ACHN (cell line): ENCODE measurements at regions not wholly inside any gene's neighbourhood (a gene's known extent, or its start where the extent isn't known, plus 50 kb on each side); places are given as distances from the start of the nearest gene placed in this dataset.
A peak's percentile ranks its signal among the peaks of the same experiment; 100 is the strongest.

ENCODE experiments used
- DNase-seq: peaks from one replicate; pipeline ENCODE4 v3.0.0-alpha.2; 2015
- in situ Hi-C: cut with HindIII; loops from 2 replicates; pipeline ENCODE4 v1.10.0; 2017; ENCODE audit warnings: low sequenced_read_pairs, low pct_ligation_motif_present, low pct_unique_long_range_greater_than_20kb

DNA sequence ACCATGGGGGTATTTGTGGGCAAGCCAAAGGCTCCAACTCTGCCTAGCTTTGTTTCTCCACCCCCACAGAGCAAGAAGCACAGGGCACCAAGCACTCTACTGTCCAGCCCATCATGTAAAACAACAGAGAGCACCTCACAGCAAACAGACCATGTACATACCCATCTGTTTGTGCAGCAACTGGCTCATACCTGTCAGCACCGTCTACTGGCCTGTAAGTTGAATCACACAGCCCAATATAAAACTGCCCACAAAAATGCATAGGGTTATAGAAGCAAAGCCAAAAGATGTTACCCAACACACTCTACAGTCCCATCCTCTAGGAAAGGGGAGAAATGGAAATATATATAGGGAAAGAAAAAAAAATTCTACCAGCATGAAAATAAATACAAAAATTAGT, 139.7 kb upstream of the CPNE4 start:
- no peak for DNase-seq
- in situ Hi-C loops, result no loop called here

DNA sequence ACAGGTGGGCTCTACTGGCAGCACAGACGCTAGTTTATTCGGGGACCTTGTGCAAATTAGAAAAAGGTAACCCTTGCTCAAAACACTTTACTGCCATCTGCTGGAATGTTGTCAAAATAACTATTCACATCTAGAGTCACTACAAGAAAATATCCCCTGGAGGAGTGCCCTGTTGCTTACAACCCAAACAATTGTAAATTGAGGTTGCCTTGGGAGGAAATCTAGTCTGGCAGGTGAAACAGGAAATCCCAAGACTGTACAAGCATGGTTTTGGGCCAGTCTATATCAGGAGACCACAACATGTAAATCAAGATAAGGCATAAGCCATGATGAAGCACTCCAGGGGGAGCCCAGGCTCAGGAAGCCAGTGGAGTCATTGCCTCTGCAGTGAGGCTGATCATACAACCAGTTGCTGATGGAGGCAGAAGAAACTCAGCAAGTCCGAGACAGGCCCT, 136.8 kb upstream of the ACP3 start:
- peak; percentile 64 for DNase-seq
- in situ Hi-C loops, result loop anchor here (25.0 kb wide), 1 partner anchor 143 kb away; the partner anchor contains the start of gene CPNE4

DNA sequence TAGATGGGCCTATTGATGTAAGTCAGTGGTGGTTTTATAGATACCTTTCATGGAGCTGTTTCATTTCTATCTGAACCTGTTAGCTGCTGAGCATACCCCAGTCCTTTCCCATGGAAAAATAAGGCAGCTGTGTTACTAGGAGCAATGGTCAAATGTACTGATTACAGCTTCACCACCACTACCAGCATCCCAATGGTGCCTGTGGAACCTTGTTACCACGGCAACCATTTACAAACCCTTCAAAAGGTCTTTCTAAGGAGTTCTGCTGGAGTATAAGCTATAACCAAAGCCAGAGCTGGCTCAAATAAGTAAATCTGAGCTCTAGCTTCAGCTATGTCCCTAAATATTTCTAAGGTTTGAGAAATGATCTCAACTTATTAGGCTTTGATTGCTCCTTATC, 133.4 kb upstream of the ACP3 start:
- in situ Hi-C loops, result loop anchor here (25.0 kb wide), 1 partner anchor 147 kb away; the partner anchor contains the start of gene CPNE4
- no peak for DNase-seq

DNA sequence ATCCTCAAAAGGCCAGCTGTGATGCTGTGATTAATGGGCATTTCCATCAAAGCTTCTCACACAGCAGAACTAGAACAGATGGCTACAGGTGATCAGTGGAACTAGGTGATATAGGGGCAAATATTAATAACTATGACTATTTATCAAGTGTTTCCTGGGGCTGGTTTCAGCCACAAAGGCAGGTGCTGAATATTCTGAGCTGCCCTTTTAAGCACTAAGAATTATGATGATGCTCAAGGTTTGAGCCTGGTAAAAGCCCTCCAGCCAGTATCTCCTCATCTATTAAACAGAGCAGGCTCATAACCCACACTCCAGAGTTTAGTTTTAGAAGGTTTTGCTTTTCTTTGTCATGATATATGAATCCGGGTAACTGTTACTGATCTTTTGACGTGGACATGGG, 129.5 kb upstream of the ACP3 start:
- in situ Hi-C loops, result loop anchor here (25.0 kb wide), 1 partner anchor 150 kb away; the partner anchor contains the start of gene CPNE4
- no peak for DNase-seq

DNA sequence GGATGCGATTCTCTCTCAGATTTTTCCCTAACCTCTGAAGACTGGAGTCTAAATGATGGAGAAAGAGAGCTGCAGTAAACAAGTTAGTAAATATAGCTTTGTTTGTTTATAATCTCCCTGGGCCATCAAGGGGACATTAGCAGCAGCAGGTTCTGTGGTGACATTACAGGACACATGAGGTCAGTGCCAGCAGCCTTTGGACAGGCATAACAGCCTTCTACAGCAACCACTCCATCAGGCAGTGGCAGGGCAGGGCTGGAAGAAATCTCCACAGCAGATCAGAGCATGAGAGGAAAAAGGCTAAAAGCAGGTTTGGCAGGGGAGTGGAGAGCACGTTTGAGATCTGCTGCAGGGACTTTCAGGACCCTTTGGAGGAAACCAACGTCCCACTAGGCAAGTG, 127.6 kb upstream of the ACP3 start:
- in situ Hi-C loops, result loop anchor here (25.0 kb wide), 1 partner anchor 152 kb away; the partner anchor contains the start of gene CPNE4
- no peak for DNase-seq

DNA sequence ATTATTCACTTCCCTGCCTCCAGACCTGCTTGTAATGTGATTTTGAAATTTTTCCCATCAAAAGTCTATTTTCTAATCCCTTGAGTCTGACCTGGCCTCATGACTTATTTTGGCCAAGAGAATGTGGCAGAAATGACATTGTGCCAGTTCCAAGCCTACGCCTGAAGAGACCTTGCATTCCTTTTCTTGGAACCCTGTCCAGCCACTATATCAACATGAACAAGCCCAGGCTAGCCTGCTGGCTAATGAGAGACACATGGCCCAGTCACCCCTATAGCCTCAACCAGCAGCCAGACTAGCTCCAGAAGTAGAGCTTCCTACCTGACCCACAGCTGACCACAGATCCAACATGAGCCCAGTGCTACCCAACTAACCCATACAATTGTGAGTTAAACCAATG, 121.1 kb upstream of the ACP3 start:
- in situ Hi-C loops, result loop anchor here (25.0 kb wide), 1 partner anchor 159 kb away; the partner anchor contains the start of gene CPNE4
- DNase-seq, result no peak

DNA sequence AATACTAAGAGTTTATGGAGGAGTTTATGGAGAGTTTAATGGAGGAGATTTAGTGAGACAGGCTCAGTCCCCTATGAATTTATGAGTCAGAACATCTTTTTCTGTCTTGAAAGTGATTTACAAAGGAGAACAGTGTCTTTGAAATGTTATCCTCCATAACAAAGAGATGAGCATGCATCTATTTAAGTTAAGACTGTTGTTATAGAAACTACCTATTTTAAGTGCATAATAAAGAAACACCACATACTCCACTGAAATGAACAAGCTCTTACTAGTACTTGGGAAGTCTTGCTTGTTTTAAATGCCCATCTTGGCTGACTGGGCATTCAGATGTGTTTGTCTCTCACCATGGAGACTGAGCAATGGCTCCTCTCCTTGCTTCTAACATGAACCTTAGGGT, 118.7 kb upstream of the ACP3 start:
- in situ Hi-C loops, result loop anchor here (25.0 kb wide), 1 partner anchor 161 kb away; the partner anchor contains the start of gene CPNE4

DNA sequence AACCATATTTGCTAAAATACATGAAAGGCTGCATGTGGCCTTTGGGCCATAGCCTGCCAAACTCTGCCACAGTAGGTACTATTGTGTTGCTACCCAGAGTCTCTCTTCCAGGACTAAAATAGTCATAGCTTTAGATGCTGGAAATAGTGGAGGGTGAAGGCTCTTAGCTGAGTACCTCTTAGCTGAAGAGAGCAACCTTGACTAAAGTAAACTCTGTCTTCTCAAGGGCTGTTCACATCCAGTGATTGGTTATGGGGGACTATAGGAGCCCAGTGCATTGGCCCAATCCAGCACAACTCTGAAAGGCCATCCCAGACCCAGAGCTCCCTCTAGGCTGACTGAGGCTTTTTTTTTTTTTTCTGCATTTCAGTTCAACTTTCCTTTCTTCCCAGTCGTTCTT, 117.8 kb upstream of the ACP3 start:
- in situ Hi-C loops, result loop anchor here (25.0 kb wide), 1 partner anchor 162 kb away; the partner anchor contains the start of gene CPNE4
- DNase-seq, result no peak

More for the DNA sequence above, 118.7 kb upstream of the ACP3 start:
- no peak for DNase-seq

DNA sequence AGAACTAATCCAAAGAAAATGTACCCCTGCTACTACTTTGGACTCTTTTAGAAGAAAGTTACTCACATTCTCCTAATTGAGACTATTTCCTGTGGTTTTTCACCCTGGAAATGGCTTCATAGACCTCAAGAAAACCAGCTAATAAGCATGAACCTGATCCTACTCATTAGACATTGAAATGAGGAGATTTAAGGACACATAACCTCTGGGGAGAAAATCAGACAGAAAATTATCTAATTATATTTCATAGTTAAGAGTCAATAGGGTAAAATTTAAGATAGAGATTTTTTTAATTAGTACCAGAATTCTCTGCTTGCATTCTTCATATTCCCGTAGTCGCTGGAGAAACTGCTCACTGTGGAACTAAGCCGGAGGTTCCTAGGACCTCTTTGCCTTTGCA, 114.6 kb upstream of the ACP3 start:
- no peak for DNase-seq
- in situ Hi-C loops, result no loop called here

DNA sequence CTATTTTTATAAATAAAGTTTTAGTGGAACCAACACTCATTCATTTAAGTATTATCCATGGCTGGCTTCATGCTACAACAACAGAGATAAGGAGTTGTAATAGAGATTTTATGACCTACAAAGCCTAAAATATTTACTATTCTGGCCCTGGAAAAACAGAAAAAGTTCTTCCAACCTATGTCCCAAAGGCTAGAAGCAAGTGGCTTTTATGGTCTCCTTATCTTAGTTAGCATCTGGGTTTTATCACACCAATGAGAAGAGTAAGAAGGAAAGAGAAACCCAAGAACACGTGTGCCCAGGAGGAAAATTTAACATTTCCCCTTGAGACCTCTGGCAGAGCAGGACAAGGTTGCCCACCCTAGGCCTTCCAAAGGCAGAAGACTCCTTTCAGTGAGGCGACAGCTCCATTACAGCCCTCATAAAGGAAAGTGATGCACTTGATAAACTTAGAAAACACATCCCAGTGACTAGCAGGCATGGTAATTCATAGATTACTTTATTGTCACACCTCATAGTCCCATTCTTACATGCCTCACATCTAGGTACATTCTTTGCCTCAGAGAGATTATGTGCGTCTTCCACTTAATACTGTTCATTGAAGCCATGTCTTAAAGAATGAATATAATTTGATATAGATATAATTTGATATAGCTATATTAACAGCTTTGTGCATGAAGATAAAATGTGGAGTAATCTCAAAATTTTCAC, 113.2 kb upstream of the ACP3 start:
- DNase-seq, result no peak
- in situ Hi-C loops, result no loop called here

DNA sequence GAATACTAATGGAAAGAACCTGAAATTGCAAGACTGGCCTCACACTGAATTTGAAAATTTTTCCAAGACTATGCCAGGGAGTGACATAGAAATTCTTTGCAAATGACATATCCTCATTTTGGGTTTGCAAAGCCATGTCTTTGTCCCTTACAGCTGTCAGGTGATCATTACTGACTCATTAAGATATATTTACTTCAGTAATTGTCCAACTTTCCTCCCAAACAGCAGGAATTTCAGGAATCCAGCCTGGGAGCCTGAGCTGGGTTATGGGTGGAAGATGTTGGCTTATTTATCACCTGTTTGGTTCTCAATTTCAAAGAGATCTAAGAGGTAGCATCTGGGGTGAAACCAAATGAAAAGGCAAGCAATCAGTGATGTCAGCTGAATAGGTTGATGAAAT, 111.6 kb upstream of the ACP3 start:
- in situ Hi-C loops, result no loop called here
- DNase-seq, result no peak

DNA sequence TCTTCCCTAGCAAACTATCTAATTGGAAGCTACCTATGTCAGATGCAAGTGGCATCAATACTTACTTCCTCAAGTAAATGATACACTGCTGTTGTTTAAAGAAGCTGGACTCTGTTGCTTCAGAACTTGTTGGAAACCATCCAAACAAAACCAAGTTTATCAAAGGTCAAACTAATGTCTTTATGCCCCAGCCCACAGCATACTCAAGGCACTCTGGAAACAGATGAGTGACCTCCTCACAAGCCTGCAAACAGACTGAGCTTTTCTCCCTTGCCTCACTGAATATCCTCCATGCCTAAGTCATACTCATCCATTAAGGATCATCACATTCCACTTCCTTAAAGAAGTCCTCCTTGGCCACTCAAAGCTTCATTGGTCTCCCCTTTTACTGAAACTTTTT, 107.4 kb upstream of the ACP3 start:
- in situ Hi-C loops, result no loop called here
- DNase-seq, result no peak

DNA sequence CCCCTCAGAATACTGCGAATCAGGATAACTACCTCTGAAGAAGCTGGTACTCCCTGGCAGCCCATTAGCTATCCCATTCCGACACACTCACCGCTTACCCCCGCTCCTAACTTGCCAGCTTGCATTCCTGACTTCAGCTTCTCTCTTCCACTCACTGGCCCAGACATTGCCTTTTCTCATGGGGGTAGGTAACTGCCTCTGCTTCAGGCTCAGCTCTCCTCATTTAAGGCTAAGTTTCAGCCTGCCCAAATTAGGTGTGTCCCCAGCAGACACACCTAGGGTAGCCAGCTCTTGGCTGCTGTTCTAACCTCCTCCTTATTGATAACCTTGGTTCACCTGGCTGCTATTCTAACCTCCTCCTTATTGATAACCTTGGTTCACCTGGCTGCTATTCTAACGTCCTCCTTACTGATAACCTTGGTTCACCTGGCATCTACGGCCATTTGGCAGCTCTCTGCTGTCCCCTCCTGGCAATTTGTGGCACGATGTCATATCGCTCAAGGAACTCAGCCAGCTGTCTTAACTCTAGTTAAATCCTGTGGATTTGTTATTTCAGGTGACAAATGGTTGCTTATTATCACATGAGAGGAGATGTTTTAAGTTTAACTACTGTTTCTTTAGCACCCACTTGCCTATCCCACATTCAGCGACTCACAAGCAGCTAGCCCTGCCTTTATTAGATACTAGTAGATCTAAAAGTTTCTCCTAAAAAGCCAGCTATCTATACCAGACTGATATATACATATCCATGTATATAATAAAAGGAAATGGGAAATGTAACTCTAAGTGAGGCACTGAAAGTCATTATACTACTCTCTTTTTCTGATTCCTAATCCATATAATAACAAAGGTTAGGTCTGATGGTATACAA, 106.5 kb upstream of the ACP3 start:
- peak; percentile 19 for DNase-seq
- in situ Hi-C loops, result no loop called here

DNA sequence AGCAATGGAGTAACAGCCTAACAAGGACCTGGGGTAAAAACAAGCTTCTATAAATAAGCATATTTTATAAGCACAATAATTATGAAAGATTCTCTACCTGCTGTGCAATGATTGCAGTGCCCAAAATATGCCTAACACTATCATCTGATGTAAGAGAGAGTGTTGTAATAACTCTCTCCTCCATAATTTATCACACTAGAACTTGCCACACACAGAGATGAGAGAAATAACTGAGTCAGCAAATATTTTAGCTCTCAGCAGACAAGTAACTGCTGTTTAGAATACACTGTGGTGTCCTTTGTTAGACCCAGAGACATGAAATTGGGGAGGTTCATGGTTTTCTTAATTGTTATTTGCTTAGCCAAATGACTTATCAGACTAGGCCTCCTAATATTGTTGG, 105.3 kb upstream of the ACP3 start:
- no peak for DNase-seq
- in situ Hi-C loops, result no loop called here

DNA sequence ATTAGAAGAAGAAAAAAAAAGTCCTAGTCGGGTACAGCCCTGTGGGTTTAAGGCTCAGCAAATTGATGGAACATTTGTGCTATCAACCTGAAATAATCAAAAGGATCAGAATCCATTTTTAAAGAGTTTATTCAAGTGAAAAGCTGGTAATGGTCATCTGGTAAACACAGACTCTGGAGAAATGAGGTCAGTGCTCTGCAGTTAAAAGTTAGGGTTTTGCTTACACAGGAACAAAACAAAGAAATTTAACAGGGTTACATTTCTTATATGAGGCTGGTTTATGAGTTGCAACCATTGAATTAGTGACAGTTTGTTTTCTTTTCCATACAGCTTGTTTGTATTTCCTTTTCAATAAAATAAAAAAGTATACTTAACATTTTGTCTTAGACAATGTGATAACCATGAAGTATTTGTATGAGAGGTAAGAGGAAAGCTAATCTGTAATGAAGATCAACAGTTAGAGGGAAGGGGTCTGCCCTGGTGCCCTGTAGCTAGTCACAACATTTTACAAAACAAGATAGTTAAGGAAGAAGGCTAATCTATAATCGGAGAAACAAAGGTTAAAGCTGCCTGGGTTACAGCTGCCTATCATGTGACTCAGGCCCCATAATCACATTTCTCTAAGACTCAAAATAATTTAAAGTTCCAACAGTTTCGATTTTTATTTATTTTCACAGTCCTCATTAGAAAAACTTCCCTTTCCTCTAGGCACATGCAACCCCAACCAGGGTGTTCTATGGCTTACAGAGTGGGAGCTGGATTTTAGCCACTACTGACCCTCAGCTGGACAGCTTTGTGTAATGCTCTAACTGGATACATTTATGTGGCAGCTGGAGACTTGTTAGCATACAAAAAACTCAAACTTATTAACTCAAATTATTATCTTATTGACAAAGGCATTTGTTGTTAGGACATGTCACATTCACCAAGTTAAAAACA, 98.1 kb upstream of the ACP3 start:
- in situ Hi-C loops, result no loop called here
- no peak for DNase-seq

DNA sequence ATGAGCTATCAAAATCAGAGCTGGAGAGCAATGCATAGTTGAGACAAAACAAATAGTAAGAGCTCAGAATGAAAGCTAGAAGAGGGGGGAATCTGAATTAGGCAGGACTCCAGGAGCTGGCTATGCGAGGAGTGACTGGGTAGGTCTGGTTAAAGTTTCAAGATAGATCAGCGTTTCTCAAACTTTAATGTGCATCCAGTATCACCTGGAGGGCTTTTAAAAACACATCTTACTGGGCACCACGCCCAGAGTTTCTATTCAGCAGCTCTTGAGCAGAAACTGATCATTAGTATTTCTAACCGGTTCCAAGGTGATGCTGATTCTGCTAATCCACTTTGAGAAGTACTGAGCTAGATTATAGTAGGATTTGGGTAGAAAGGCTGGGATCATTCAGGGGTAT, 96.2 kb upstream of the ACP3 start:
- in situ Hi-C loops, result no loop called here
- no peak for DNase-seq

DNA sequence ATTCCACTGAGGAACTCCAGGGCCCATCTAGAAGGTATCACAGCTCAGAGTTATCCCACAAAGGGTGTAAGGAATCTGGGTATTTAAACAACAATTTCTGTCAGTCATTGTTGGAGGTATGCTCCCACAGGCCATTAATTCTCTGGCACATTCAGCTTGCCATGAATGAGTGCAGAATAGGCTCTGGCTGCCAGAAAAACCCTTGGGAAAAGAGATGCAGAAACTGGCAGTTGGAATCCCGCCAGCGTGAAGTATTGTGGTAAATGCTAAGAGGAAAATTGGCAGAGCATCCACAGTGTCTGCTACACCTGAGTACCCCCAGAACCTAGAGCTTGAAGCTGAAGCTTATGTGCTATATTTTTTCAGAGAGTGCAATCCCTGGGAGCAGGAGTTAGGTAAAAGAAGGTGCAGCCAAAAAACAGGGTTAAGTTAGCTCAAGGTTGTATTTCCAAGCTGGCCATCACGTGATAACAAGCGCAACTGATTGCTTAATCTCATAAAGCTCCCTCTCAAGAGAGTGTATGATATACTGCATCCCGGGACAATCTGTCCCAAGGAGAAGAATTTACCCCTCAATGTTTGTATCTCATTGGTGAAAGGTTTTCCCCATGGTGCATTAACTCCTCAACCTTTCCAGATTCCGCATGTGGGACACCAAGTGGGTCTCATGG, 94.2 kb upstream of the ACP3 start:
- DNase-seq, result peak; percentile 92
- in situ Hi-C loops, result no loop called here

DNA sequence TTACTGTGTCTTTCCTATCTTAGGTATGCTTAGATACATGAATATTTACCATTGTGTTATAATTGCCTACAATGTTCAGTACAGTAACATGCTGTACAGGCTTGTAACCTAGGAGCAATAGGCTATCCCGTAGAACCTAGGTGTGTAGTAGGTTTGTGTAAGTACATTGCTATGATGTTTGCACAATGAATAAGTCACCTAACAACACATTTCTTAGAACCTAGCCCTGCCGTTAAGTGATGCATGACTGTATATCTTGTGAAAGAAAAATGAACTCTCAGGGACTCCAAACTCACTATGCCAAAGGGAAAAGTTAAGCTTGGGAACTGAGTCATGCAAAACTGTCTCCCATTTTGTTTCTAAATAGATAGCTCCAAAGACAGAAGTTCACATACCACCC, 91.5 kb upstream of the ACP3 start:
- in situ Hi-C loops, result no loop called here
- DNase-seq, result peak; percentile 83
